Right lobe of liver (tissue), 6 donors: ENCODE measurements at regions not wholly inside any gene's neighbourhood (a gene's known extent, or its start where the extent isn't known, plus 50 kb on each side); places are given as distances from the start of the nearest gene placed in this dataset.
A peak's percentile ranks its signal among the peaks of the same experiment; 100 is the strongest.

Source experiments
- ATAC-seq, 4 donors: fragments of 200-7000 bp; cut with Tn5 transposase; one replicate each; pipeline ENCODE4 v1.9.1; 2020; ENCODE audit warnings: mild to moderate bottlenecking in 4 of 4, moderate library complexity in 4 of 4
- DNase-seq, 3 donors: peaks; one replicate each; pipeline ENCODE4 v3.0.0-alpha.2; 2020
- H3K27ac ChIP-seq, 3 donors: fragments of 200-600 bp; one replicate each; pipeline ENCODE4 v1.8.0; 2022
- H3K27me3 ChIP-seq, 2 donors: fragments of 200-600 bp; one replicate each; pipeline ENCODE4 v1.8.0; 2022
- H3K36me3 ChIP-seq, 4 donors: fragments of 200-600 bp; sonication (generic) in 1 of 4; one replicate each; pipeline versions ENCODE4 v1.5.1 to v1.8.0; 2017 to 2022; ENCODE audit warnings: control low read depth in 1 of 4
- H3K4me1 ChIP-seq, 4 donors: fragments of 200-600 bp; sonication (generic) in 1 of 4; one replicate each; pipeline versions ENCODE4 v1.5.1 to v1.8.0; 2017 to 2022; ENCODE audit warnings: control low read depth in 1 of 4
- H3K4me3 ChIP-seq, 3 donors: fragments of 200-600 bp; one replicate each; pipeline ENCODE4 v1.8.0; 2022
- H3K9me3 ChIP-seq, 4 donors: fragments of 200-600 bp; sonication (generic) in 1 of 4; one replicate each; pipeline versions ENCODE4 v1.5.1 to v1.8.0; 2017 to 2022; ENCODE audit warnings: control low read depth in 1 of 4
- POLR2A ChIP-seq: fragments of 450-650 bp; IDR thresholded peaks from one replicate; pipeline ENCODE4 v1.6.1; 2017; ENCODE audit warnings: antibody characterized with exemption, mild to moderate bottlenecking
- WGBS: methylation state at CpG from one replicate; pipeline ENCODE4 v1.1.6; 2018; ENCODE audit warnings: low coverage, low lambda C conversion rate; ENCODE audit not compliant: insufficient coverage; ENCODE audit errors: missing lambda C conversion rate; 5-methylcytosine and 5-hydroxymethylcytosine counted together
- intact Hi-C, 2 donors: fragments of 100-400 bp; cut with DNase I; formaldehyde crosslinking; loops; one replicate each; pipeline versions ENCODE4 v1.11.2 to v1.14.1; 2022
- TF ChIP-seq, protein P1 (sequence below), 4 donors: fragments of 200-600 bp in 3 of 4; fragments of 450-650 bp in 1 of 4; IDR thresholded peaks; one replicate each; pipeline versions ENCODE4 v1.5.1 to v1.8.0; 2016 to 2022; ENCODE audit warnings: antibody characterized with exemption in 4 of 4, mild to moderate bottlenecking in 2 of 4
- donor health status: DM: no; HTN: yes; CAD: no.
- donor health status: DM: no; HTN: no; CAD: no.
- donor health status: DM: no; HTN: no; CAD: no.
- donor health status: DM: no; HTN: yes; CAD: no.
- donor health status: DM: no; HTN: yes; CAD: no.

DNA sequence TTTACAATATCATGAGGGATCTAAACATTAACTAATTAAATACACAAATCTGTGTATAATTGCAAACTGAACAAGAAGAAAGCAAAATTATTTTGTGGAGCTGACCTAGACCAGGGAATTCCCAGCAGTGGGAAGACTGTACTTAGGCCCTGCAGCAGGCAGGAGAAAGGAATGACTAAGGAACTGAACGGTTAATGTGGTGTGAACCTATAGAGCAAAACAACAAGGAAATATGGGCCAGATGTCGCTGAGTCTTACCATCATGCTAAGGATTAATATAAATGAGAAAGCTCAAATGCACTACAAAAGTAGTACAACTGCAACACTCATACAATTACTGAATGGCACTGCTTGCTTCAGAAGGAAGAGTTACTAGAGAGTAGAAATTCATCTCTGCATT, 120.3 kb upstream of the ATXN3L start:
- peaks cover 0 to 2% of the 10 kb centered on the region in 2 donors for H3K27me3 ChIP-seq
- WGBS = 72% methylated on average over 2 of the region's 2 CpGs
- H3K4me3 ChIP-seq = no peak overlapping the region
- H3K27ac ChIP-seq = no peak overlapping the region
- no peaks in the 10 kb centered on the region for H3K9me3 ChIP-seq
- no peaks in the 10 kb centered on the region for H3K4me1 ChIP-seq
- no peaks in the 10 kb centered on the region for H3K36me3 ChIP-seq
- ATAC-seq (no peak), DNase-seq (no peak)
- no peak for TF ChIP-seq POLR2A
- TF ChIP-seq, protein P1, sequence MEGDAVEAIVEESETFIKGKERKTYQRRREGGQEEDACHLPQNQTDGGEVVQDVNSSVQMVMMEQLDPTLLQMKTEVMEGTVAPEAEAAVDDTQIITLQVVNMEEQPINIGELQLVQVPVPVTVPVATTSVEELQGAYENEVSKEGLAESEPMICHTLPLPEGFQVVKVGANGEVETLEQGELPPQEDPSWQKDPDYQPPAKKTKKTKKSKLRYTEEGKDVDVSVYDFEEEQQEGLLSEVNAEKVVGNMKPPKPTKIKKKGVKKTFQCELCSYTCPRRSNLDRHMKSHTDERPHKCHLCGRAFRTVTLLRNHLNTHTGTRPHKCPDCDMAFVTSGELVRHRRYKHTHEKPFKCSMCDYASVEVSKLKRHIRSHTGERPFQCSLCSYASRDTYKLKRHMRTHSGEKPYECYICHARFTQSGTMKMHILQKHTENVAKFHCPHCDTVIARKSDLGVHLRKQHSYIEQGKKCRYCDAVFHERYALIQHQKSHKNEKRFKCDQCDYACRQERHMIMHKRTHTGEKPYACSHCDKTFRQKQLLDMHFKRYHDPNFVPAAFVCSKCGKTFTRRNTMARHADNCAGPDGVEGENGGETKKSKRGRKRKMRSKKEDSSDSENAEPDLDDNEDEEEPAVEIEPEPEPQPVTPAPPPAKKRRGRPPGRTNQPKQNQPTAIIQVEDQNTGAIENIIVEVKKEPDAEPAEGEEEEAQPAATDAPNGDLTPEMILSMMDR (IDR thresholded peaks at IDR 0.05) = no peak
- intact Hi-C loops = no loop called here

DNA sequence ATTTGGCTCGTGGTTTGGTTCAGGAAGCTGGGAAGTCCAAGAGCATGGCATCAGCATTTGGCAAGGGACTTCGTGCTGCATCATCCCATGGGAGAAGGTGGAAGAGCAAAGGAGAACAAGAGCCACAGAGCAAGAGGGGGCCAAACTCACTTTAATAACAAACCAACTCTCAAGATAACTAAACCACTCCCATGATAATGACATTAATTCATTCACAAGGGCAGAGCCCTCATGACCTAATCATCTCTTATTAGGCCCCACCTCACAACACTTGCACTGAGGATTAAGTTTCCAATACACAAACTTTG, 113.4 kb upstream of the ATXN3L start:
- WGBS = 33% methylated on average over 2 of the region's 2 CpGs
- ATAC-seq = no peak
- H3K4me1 ChIP-seq = no peaks in the 10 kb centered on the region

DNA sequence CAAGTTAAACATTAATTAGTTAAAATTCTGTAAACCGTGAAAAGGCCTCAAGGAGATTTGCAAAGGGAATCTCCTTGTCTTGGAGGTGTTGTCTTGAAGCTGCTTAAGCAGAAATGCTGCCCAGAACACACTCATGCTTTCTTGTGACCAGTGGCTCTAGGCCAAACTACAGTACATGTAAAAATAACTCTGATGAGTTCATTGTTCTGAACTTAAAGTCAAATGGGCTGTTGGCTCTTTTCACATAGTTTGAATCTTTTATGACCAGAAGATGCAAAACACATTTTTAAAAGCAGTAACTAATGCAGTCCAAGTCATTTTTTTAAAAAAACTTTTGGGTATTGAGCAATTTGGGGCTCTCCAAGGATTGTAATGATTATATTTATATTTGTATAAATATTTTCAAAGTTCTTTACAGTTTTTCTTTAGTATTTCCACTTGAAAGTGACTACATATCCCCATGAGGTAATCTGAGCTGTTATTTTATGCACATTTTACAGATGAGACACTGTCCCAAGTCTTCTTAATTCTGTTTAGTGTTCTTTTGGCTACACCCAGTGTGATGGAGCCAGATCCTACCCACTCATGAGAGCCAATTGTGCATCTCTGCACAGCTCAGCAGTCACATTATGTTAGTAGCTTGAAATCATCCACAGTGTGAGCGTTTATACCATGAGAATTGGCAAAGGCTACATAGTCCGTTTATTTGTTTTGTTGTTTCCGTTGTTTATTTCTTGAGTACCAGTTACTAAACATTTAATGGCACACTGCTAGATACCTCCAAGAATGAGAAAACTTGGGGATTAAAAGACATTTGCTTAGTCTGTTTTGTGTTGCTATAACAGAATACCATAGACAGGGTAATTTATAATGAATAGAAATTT, 112.8 kb upstream of the ATXN3L start:
- no peak for DNase-seq
- intact Hi-C loops = no loop called here
- Histone ChIP-seq H3K4me1 (no peaks in the 10 kb centered on the region), H3K27ac (no peak overlapping the region), H3K4me3 (no peak overlapping the region), H3K36me3 (no peaks in the 10 kb centered on the region), H3K27me3 (no peaks in the 10 kb centered on the region), H3K9me3 (no peaks in the 10 kb centered on the region)
- ATAC-seq = peak in 2 of 4 donors; percentile 28 to 46
- TF ChIP-seq, protein P1 (IDR thresholded peaks at IDR 0.05) = no peak
- no peak for TF ChIP-seq POLR2A
- WGBS = 50% methylated on average over 4 of the region's 4 CpGs

More for the DNA sequence above, 113.4 kb upstream of the ATXN3L start:
- no peaks in the 10 kb centered on the region for H3K9me3 ChIP-seq
- no peaks in the 10 kb centered on the region for H3K27me3 ChIP-seq
- no peaks in the 10 kb centered on the region for H3K36me3 ChIP-seq
- H3K27ac ChIP-seq = no peak overlapping the region
- no peak for DNase-seq
- intact Hi-C loops = no loop called here
- TF ChIP-seq, protein P1 (IDR thresholded peaks at IDR 0.05) = no peak
- TF ChIP-seq POLR2A = no peak
- no peak overlapping the region for H3K4me3 ChIP-seq

GRCh38 chrX:13430136-13430827, 110.4 kb upstream of the ATXN3L start:
- intact Hi-C loops = no loop called here
- no peaks in the 10 kb centered on the region for H3K36me3 ChIP-seq
- no peaks in the 10 kb centered on the region for H3K9me3 ChIP-seq
- ATAC-seq (no peak), DNase-seq (no peak)
- H3K4me1 ChIP-seq = no peaks in the 10 kb centered on the region
- no peak overlapping the region for H3K27ac ChIP-seq
- no peak overlapping the region for H3K4me3 ChIP-seq
- no peaks in the 10 kb centered on the region for H3K27me3 ChIP-seq
- no peak for TF ChIP-seq POLR2A
- TF ChIP-seq, protein P1 (IDR thresholded peaks at IDR 0.05) = no peak
- WGBS = 50% methylated on average over 5 of the region's 6 CpGs
